CD1c-positive myeloid dendritic cell (primary cell): ENCODE measurements at regions not wholly inside any gene's neighbourhood (a gene's known extent, or its start where the extent isn't known, plus 50 kb on each side); places are given as distances from the start of the nearest gene placed in this dataset.
"Not testable (repeated sequence)": the region's sequence is repeated elsewhere in the genome, so short reads cannot be mapped to it uniquely, and the experiment has no call there.

Experiments
- DNase-seq: peaks from one replicate; pipeline ENCODE4 v3.0.0-alpha.2; 2016; ENCODE audit errors: extremely low spot score

DNA sequence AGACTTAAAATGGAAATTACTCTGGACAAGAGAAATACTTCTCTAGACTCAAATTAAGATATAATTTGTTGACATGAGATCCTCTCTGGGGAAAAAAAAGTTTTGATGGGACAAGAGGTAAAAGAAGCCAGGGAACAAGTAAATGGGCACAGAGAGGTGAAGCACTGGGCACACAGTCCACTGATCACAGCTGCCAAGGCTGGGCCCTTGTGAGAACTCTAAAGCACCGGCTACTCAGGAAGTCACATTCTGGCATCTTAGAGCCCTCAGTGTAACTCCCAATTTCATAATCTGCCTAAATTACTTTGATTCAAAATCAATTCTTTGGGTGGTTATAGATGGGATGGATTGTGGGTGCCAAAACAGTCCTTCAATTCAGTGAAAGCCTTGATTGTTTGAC lies 123.2 kb upstream of the CACNA2D1 start:
- no peak for DNase-seq

GRCh38 chr7:82562716-82563404 lies 119.3 kb upstream of the CACNA2D1 start:
- DNase-seq, result no peak

DNA sequence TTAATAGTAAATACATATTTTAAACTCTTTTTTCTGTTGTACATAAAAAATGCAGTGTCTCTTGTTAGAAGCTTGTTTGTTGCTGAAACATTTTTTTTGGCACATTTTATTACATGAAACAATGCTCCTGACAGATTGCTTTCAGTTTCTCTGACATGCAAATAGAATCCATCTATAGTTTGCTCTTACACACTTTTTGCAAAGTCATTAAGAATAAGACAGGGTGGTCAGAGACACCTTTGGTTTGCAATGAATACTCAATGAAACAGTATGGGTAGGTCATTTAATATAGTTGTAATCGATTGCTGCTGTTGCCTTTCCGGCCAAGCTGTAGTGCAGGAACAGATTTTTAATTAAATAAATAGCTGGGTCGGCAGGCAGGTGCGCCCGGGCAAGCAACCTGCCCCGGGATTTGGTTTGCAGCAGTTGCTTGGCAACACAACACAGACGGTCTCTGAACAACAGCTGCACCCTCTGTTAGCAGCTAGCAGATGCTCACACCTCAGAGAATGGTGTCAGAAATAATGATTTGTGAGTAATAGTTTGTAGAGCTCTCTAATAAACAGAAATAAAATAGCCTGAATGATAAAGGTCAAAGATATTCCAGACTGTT lies 115.7 kb upstream of the CACNA2D1 start:
- DNase-seq, result no peak

GRCh38 chr7:82549616-82550285 lies 106.2 kb upstream of the CACNA2D1 start:
- DNase-seq, result peak; percentile 55

DNA sequence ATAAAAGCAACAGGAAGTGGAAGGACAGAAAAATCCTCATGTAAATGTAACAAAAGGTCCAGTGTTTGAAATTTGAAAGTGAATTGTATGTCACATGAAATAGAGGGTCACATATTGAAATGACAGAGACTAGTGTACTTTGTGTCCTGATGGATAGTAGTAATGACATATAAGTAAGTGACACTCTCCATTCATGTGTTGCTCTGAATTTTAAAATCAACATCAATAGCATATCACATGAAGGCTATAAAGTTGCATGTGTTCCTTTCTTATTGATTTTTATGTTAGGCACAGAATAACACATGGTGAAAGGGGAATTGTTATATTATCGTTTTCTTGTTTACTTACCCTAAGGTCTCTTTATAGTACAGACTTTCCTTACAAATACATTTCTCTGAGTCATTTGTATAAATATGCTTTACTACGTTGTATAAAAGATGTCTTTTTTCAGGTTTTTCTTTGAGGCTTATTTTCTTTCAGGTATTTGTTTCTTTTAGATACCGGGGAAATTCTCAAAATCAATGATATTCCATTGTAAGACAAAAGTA lies 104.6 kb upstream of the CACNA2D1 start:
- no peak for DNase-seq

DNA sequence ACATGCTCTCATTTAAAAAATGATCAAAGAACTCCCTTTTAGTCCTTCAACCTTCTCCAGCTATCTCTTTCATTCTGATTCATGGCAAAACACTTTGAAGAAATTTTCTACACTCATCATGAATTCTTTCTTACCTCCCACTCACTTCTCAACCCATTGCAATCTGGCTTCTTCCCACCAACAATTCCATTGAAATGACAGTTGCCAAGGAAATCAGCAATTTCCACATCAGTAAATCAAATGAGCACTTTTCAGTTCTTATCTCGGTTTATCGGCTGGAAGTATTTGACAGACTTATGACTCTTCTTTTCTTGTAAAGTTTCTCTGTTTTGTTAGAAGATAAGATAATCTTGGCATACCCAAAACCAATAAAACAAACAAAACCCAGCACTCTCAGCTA lies 99.1 kb upstream of the CACNA2D1 start:
- no peak for DNase-seq

DNA sequence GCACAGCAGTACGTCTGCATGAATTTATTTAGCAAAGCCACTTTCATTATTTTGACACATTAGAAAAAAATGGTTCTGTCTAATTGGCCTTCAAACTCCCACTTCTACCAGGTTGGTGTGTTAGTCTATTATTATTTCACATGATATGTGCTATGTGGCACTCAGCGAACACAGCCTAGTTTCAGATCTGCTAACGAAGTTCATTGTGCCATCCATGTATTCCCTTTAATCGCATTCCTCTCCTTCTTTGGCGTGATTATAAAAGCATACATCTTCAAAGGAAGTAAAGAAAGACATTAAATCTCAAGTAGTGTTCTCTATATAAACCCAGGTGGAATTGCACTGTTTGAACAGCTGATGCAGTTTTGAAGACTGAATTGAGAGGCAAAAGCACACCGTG lies 96.4 kb upstream of the CACNA2D1 start:
- no peak for DNase-seq

DNA sequence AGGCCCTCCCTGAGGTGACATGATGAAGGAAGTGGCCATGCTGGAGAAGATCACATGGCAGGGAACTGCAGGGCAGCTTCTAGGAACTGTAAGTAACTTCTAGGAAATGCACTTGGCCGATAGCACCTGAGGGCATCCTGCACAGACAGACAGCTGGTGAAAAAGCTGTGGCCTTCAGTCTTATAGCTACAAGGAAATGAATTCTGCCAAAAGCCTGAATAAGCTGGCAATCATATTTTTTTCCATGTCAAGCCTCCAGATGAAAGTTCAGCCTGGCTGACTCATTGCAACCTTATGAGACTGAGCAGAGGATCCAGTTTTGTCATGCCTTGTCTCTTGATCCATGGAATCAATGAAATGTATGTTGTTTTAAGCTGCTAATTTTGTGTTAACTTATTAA lies 91.1 kb upstream of the CACNA2D1 start:
- DNase-seq, result no peak

- DNase-seq, result no peak
These were observed 86.8 kb upstream of the CACNA2D1 start for GRCh38 chr7:82530361-82530760.

GRCh38 chr7:82528577-82529310 lies 85.2 kb upstream of the CACNA2D1 start:
- DNase-seq, result no peak

DNA sequence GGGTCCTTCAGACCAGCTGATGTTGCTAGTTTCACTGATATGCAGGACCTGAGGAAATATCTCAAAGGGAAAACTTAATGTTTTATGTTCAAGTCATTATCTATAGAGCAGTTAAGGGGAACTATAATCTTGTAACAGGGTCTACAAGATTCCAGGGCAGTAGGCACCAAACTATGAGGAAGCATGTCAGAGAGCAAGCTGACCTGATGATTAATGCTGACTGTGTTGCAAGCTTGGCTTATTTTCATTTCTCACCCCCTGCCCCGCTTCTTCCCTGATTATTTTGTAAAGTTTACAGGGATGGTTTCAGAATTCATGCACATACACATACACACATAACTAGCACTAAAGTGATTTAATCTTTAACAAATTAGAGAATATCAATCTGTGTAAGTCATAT lies 84.3 kb upstream of the CACNA2D1 start:
- DNase-seq, result peak; percentile 18

- DNase-seq, result no peak
These were observed 78.4 kb upstream of the CACNA2D1 start for GRCh38 chr7:82521906-82522445.

DNA sequence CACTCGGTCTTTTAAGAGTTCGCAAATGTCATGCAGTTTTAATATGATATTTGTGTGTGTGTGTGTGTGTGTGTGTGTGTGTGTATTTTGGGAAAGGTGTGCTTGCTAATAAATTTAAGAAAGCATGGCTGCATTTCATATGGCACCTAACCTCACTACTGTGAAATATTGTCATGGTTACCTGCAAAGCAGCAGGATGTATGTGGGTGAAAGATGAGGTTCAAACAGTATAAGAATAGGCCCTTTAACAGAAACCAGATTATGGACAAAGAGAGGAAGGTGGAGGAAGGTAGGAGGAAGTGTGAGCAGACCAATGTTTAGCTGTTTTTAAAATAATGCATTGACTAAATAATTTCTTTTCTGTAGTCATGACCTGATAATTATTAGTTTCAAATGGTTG lies 73.5 kb upstream of the CACNA2D1 start:
- no peak for DNase-seq

GRCh38 chr7:82511542-82511941 lies 68.0 kb upstream of the CACNA2D1 start:
- no peak for DNase-seq

DNA sequence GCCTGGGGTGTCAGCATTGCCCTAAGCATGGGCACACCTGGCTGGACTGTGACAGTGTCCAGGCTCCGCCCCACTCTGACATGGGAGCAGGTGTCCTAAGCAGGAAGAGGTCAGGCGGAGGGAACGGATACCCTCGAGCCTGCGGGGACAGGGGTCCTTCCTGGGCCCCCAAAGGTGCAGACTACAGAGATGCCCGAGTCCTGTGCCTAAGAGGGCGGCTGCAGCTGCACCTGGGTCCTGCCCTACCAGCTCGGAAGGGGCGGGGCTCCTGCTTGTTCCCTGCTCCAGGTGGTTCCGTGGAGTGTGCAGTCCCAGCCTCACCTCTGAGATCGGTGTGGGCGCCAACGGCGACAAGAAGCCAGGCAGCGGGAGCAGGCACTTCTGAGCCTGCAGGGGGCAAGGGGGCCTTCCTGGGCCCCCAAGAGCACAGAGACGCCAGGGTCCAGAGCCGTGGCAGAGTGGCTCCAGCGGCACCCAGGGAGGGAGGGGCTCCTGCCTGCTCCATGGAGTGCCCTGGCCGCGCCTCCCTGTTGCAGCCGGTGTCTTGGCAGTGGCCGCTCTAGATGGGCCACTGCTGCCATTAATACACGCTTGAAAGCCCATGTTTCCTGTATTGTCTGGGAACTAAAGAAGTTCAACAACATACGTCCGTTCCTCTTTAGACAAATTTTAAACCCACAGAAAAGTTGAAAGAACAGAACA lies 64.5 kb upstream of the CACNA2D1 start:
- DNase-seq, result no peak

GRCh38 chr7:82507365-82507975 lies 63.9 kb upstream of the CACNA2D1 start:
- DNase-seq, result no peak

DNA sequence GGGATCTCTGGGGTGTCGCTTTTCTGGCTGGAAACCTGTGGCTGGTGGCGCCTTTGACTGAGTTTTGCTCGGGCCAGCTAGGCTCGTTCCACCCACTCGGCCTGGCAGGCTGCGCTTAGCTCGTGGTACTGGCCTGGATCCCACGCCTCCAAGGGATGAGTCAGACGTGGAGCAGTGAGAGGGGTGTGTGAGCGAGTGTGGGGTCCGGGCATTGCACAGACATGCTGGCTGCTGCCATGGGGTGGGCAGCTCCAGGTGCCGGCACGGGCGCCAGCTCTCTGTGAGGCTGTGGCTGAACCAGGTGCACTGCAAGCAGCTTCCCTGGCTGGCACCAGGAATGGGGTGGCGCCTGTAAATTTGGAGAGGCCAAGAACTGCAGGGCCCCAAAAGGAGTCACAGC lies 63.1 kb upstream of the CACNA2D1 start:
- no peak for DNase-seq

DNA sequence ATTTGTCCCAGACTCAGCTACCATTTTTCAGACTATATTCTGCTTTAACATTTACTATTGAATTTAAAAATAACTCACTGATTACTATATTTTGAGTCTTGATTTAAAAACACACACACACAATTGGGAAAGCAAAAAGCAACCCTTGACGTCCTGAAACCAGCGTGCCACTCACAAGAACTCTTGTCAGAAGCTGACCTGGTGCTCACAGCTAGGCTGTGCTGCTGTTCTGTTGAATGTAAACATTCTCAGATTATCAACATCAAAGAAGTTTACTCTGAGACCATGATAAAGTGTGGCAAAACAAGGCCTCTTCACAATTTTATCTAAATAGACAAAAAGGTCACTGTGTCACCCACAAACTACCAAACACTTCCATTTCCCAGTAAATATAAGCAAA lies 62.6 kb upstream of the CACNA2D1 start:
- no peak for DNase-seq

DNA sequence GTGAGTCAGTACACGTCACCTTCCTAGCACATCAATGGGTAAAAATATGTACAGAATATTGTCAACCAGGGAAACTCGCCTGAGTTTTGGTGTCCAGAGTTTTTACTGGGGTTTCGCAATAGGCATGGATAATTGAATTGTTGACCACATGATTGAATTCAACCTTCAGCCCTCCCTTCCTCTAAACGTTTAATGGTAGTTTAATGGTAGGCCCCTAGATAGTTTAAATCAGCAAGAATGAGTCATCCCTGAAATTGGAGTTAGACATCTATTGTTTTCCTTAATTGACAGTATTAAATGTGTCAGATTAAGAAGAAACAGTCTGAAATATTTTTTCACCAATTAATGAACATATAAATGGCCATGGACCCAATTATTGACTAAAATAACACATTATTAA lies 57.8 kb upstream of the CACNA2D1 start:
- no peak for DNase-seq

- DNase-seq, result not testable (repeated sequence)
These were observed 56.0 kb upstream of the CACNA2D1 start for GRCh38 chr7:82499546-82499945.

GRCh38 chr7:82494420-82494819 lies 50.8 kb upstream of the CACNA2D1 start:
- no peak for DNase-seq
